Mesendoderm (in vitro differentiated cells): ENCODE measurements at regions not wholly inside any gene's neighbourhood (a gene's known extent, or its start where the extent isn't known, plus 50 kb on each side); places are given as distances from the start of the nearest gene placed in this dataset.
A peak's percentile ranks its signal among the peaks of the same experiment; 100 is the strongest.

Experiments
- DNase-seq: peaks from one replicate; pipeline ENCODE4 v3.0.0; 2013
- H2AK5ac ChIP-seq: 2 replicates; pipeline ENCODE4 v1.6.1; 2013; ENCODE audit warnings: low read length, inconsistent platforms
- H2BK120ac ChIP-seq: 2 replicates; pipeline ENCODE4 v1.6.1; 2013; ENCODE audit warnings: low read depth, mild to moderate bottlenecking, low read length, moderate library complexity, mixed read lengths
- H2BK15ac ChIP-seq: replicated peaks from 2 replicates; pipeline ENCODE4 v1.6.1; 2013; ENCODE audit warnings: low read depth, mild to moderate bottlenecking, moderate library complexity
- H2BK5ac ChIP-seq: 2 replicates; pipeline ENCODE4 v1.6.1; 2013; ENCODE audit warnings: low read length, inconsistent platforms
- H3K18ac ChIP-seq: 2 replicates; pipeline ENCODE4 v1.6.1; 2013; ENCODE audit warnings: mild to moderate bottlenecking, low read length, mixed read lengths
- H3K23ac ChIP-seq: one replicate; pipeline ENCODE4 v1.6.1; 2013; ENCODE audit warnings: low read length
- H3K27ac ChIP-seq: 2 replicates; pipeline ENCODE4 v1.5.1; 2013; ENCODE audit warnings: low read depth, mild to moderate bottlenecking, inconsistent platforms, low read length, moderate library complexity
- H3K27me3 ChIP-seq: 2 replicates; pipeline ENCODE4 v1.6.1; 2013; ENCODE audit warnings: low read length, control low read depth, mild to moderate bottlenecking, inconsistent platforms; ENCODE audit not compliant: insufficient read depth, poor library complexity
- H3K36me3 ChIP-seq: 2 replicates; pipeline ENCODE4 v1.6.1; 2013; ENCODE audit warnings: low read length, inconsistent platforms; ENCODE audit not compliant: control insufficient read depth, insufficient read depth
- H3K4ac ChIP-seq: one replicate; pipeline ENCODE4 v1.6.1; 2013; ENCODE audit warnings: low read depth, mild to moderate bottlenecking, low read length, moderate library complexity
- H3K4me1 ChIP-seq: 2 replicates; pipeline ENCODE4 v1.6.1; 2013; ENCODE audit warnings: low read depth, low read length, inconsistent platforms; ENCODE audit not compliant: control insufficient read depth
- H3K4me2 ChIP-seq: 2 replicates; pipeline ENCODE4 v1.6.1; 2013; ENCODE audit warnings: low read length
- H3K4me3 ChIP-seq: 2 replicates; pipeline ENCODE4 v1.5.1; 2013; ENCODE audit warnings: mild to moderate bottlenecking, low read length
- H3K56ac ChIP-seq: one replicate; pipeline ENCODE4 v1.6.1; 2013; ENCODE audit warnings: low read length
- H3K79me1 ChIP-seq: 2 replicates; pipeline ENCODE4 v1.6.1; 2013; ENCODE audit warnings: low read length, inconsistent platforms
- H3K79me2 ChIP-seq: 2 replicates; pipeline ENCODE4 v1.6.1; 2013; ENCODE audit warnings: mild to moderate bottlenecking, low read length; ENCODE audit not compliant: control insufficient read depth, insufficient read depth
- H3K9ac ChIP-seq: 2 replicates; pipeline ENCODE4 v1.6.1; 2013; ENCODE audit warnings: low read length, inconsistent platforms
- H4K5ac ChIP-seq: one replicate; pipeline ENCODE4 v1.6.1; 2013; ENCODE audit warnings: low read length
- H4K8ac ChIP-seq: one replicate; pipeline ENCODE4 v1.6.1; 2013; ENCODE audit warnings: low read depth, mild to moderate bottlenecking, control low read depth, low read length, moderate library complexity
- WGBS: extraction: QIAGEN DNeasy Blood & Tissue Kit; methylation state at CpG from one replicate; pipeline ENCODE4 v1.1.7; 2013; ENCODE audit warnings: low lambda C conversion rate, missing lambda C conversion rate; ENCODE audit not compliant: insufficient coverage; ENCODE audit errors: extremely low coverage; 5-methylcytosine and 5-hydroxymethylcytosine counted together

DNA sequence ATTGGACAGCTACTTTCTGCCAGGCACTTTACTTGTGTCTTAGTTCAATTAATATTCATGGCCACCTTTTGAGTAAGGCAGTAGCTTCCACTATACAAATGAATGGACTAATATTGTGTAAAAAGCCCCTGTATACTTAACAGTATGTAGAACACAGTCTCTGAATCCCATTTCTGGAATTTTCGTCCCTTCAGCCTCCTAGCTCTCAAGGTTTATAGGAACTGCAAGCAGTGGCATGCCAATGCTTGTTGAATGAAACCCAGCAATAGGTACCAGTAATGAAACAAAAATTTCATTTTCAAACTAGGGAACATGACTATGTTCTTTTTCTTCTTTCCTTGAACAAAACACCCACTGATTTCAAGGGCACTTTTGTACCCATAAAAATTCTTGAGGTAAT, 361.6 kb downstream of the TDRD3 start:
- WGBS: no CpG with 5 or more reads among the region's 1 CpG
- H3K4me3 ChIP-seq: no peak overlapping the region
- H4K8ac ChIP-seq: no peak overlapping the region
- no peak overlapping the region for H2BK5ac ChIP-seq
- no peaks in the 10 kb centered on the region for H3K36me3 ChIP-seq
- no peak overlapping the region for H3K4me2 ChIP-seq
- no peak overlapping the region for H4K5ac ChIP-seq
- no peak overlapping the region for H3K56ac ChIP-seq
- no peak for DNase-seq
- no peak overlapping the region for H3K27ac ChIP-seq
- no peak overlapping the region for H2AK5ac ChIP-seq
- no peak overlapping the region for H3K9ac ChIP-seq
- no peak overlapping the region for H3K4ac ChIP-seq
- H3K23ac ChIP-seq: no peak overlapping the region
- peak overlapping the region; percentile 57 for H2BK15ac ChIP-seq
- no peaks in the 10 kb centered on the region for H3K79me2 ChIP-seq
- no peaks in the 10 kb centered on the region for H3K79me1 ChIP-seq
- H3K4me1 ChIP-seq: peaks cover 11% of the 10 kb centered on the region
- H3K18ac ChIP-seq: no peak overlapping the region
- H3K27me3 ChIP-seq: no peaks in the 10 kb centered on the region
- H2BK120ac ChIP-seq: no peak overlapping the region

DNA sequence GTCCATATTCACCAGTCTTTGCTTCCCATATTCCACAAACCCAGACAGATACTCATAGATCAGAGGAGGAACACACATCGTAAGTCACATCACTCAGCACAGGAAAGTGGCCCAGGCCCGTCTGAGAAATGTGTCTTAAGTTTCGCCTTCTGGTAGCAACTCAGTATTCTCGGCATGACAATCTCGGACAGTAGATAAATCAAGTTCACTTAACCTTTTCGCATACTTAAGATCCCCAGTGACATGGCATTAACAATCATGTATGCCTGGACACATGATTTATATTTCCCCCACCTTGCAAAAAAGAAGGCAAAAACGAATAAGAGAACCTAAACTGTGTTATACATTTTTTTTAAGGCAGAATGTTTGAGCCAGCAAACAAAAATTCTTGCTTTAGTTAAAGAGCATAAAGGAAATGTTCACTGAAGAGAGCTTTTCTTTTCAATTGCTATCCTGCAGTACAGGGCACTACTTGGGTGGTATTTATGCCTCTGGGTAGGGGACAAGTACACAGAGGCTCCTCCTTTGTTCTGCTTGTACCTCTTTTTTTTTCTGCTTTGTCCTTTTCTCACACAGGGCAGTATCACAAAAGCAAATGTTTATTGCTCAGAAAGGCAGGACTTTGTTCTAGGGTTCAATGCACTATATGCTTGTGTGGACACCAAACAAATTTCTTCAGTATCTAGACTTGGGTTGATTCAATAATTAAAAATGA, 360.6 kb downstream of the TDRD3 start:
- Histone ChIP-seq H3K4ac (no peak overlapping the region), H3K23ac (no peak overlapping the region), H3K79me1 (no peaks in the 10 kb centered on the region), H3K4me3 (no peak overlapping the region), H3K18ac (no peak overlapping the region), H3K79me2 (no peaks in the 10 kb centered on the region), H4K8ac (no peak overlapping the region), H4K5ac (no peak overlapping the region), H2BK120ac (no peak overlapping the region), H3K4me2 (no peak overlapping the region), H2BK15ac (no peak overlapping the region), H3K9ac (no peak overlapping the region), H3K36me3 (no peaks in the 10 kb centered on the region), H2AK5ac (no peak overlapping the region), H3K4me1 (peaks cover 11% of the 10 kb centered on the region), H3K27ac (no peak overlapping the region), H2BK5ac (no peak overlapping the region), H3K56ac (no peak overlapping the region), H3K27me3 (no peaks in the 10 kb centered on the region)
- no CpG with 5 or more reads among the region's 7 CpGs for WGBS
- no peak for DNase-seq

DNA sequence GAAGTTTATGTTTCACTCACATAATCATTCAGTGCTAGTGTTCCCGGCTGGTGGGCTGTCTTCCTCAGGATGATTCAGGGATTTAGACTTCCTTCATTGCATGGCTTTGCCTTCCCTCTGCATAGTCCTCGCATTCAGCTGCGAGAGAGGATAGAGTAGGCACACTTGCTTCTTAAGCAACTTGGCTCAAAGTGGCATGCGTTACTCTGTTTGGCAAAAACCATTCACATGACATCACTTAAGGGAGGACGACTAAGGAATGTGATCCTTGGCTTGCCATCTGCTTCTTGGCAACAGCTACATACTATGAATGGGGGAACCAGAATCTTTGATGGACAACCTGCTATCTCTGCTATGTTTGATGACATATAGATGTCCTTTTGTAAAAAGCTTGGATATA, 359.3 kb downstream of the TDRD3 start:
- Histone ChIP-seq H3K4me1 (peaks cover 11% of the 10 kb centered on the region), H3K9ac (no peak overlapping the region), H3K56ac (peak overlapping the region; percentile 35), H3K27me3 (no peaks in the 10 kb centered on the region), H3K36me3 (no peaks in the 10 kb centered on the region), H2BK5ac (no peak overlapping the region), H2BK15ac (no peak overlapping the region), H3K4me3 (no peak overlapping the region), H3K27ac (no peak overlapping the region), H2BK120ac (no peak overlapping the region), H4K5ac (no peak overlapping the region), H3K79me1 (no peaks in the 10 kb centered on the region), H3K79me2 (no peaks in the 10 kb centered on the region), H3K18ac (no peak overlapping the region), H3K4me2 (no peak overlapping the region), H4K8ac (no peak overlapping the region), H3K23ac (no peak overlapping the region), H2AK5ac (no peak overlapping the region), H3K4ac (no peak overlapping the region)
- WGBS: no CpG with 5 or more reads among the region's 5 CpGs
- peak; percentile 77 for DNase-seq

DNA sequence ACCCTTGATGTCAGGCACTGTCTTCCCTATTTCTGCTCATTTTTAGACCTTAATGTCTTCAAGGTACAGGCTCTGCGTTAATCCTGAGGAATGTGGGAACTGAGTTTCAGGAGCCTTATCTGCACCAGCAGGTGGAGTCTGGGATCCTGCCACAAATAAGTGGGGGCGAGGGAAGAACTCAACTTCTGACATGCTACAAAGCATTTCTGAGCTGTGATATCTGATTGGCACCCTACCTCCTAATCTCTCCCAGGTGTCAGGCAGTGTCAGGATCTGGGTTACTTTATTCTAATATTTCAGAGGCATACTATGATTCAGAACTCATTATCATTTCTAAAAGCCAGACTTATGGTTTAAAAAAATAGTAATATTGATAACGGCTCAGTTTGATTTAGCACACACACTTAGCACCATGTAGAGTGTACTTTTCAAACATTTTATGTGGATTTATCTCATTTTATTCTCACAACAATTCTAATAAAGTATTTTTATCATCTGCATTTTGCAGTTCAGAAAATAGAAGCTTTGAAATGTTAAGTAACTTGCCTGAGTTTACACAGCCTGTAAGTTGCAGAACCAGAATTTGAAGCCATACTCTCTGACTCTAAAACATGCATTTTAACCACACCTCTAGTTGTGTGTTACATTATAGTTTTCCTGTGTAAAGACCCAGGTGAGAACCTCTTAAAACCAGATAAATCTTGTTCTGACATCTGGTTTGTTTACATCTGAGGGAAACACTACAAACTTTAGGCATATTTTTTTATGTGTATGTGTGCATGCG, 358.6 kb downstream of the TDRD3 start:
- WGBS: no CpG with 5 or more reads among the region's 4 CpGs
- no peaks in the 10 kb centered on the region for H3K27me3 ChIP-seq
- H2BK120ac ChIP-seq: no peak overlapping the region
- H3K9ac ChIP-seq: no peak overlapping the region
- no peak overlapping the region for H3K23ac ChIP-seq
- H2BK5ac ChIP-seq: peak overlapping the region; percentile 20
- no peak overlapping the region for H3K4ac ChIP-seq
- H3K27ac ChIP-seq: no peak overlapping the region
- no peak overlapping the region for H2AK5ac ChIP-seq
- H3K79me1 ChIP-seq: no peaks in the 10 kb centered on the region
- no peaks in the 10 kb centered on the region for H3K79me2 ChIP-seq
- peak; percentile 87 for DNase-seq
- H3K56ac ChIP-seq: no peak overlapping the region
- H2BK15ac ChIP-seq: no peak overlapping the region
- H3K4me2 ChIP-seq: no peak overlapping the region
- no peak overlapping the region for H4K8ac ChIP-seq
- H3K18ac ChIP-seq: no peak overlapping the region
- H3K4me1 ChIP-seq: peaks cover 11% of the 10 kb centered on the region
- H4K5ac ChIP-seq: no peak overlapping the region
- no peak overlapping the region for H3K4me3 ChIP-seq
- H3K36me3 ChIP-seq: no peaks in the 10 kb centered on the region

DNA sequence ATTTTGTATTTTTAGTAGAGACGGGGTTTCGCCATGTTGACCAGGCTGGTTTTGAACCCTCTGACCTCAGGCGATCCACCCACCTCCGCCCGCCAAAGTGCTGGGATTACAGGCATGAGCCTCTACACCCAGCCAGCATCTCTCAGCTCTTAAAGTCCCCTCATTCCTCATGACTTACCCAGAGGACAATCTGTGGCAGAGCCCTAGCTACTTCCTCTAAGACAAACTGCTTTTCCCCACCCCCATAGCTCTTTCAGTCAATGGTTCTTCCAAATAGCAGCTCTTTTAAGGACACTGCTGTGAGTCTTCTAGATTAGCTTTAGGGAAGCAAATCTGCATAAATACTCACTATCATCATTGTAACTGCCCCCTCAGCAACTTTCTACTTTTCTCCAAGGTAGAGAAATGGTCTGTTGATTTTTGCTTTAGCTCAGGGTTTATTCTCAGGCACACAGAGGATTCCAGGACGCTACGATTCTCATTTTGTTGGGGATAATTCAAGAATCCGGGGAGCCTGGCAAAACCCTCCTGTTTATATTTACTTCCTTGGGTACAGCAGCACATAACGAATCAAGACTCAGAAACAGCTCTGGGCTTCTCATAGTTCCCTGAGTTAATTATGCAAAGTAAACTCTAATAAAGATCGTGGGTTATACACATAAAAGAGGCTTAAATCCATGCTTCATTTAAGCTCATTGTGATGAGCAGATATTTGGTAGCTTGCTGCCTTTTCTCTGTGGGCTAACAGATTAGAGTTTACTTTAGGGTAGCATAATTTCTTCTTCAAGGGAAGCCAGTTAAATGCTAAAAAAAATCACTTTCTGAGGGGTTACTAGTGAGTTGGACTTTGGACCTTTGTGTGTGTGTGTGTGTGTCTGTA, 357.4 kb downstream of the TDRD3 start:
- H3K4me1 ChIP-seq: peaks cover 11% of the 10 kb centered on the region
- H3K4me3 ChIP-seq: no peak overlapping the region

More for the DNA sequence above, 357.4 kb downstream of the TDRD3 start:
- Histone ChIP-seq H3K36me3 (no peaks in the 10 kb centered on the region), H2AK5ac (no peak overlapping the region), H3K4ac (no peak overlapping the region), H3K27ac (peak overlapping the region; percentile 79), H3K18ac (peak overlapping the region; percentile 95), H2BK15ac (peak overlapping the region; percentile 0), H3K79me1 (no peaks in the 10 kb centered on the region), H2BK5ac (peak overlapping the region; percentile 20), H3K79me2 (no peaks in the 10 kb centered on the region), H3K27me3 (no peaks in the 10 kb centered on the region), H4K5ac (no peak overlapping the region), H4K8ac (no peak overlapping the region), H3K56ac (peak overlapping the region; percentile 9), H2BK120ac (peak overlapping the region; percentile 82), H3K9ac (no peak overlapping the region), H3K4me2 (no peak overlapping the region), H3K23ac (no peak overlapping the region)
- WGBS: no CpG with 5 or more reads among the region's 10 CpGs
- DNase-seq: peak; percentile 94
